NOMO-1 treated with dmso at 0.1 percent for 144 hours (cell line): ENCODE measurements at regions not wholly inside any gene's neighbourhood (a gene's known extent, or its start where the extent isn't known, plus 50 kb on each side); places are given as distances from the start of the nearest gene placed in this dataset.

Experiments
- DNase-seq: peaks from one replicate; lab custom pipeline; 2025; ENCODE audit not compliant: unreplicated experiment; lab: John Stamatoyannopoulos, UW

DNA sequence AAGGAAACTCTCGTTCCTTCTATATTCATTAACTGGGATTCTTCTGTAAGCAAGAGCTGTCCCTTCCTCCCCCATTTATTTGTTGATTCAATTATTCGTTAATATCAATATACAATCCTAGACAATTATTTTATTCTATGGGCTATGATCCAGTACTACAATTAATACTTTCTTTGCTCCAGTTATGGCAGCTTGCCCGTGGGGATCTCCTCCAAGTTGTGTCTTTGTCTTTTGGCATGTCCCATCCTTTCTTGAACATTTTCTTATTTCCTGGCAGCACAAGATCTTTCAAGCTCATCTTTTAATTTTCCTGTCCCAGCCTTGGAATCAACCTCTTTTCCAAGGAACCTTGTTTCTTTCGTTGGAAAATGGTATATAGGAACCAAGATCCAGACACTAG lies 249.3 kb downstream of the GAS1 start:
- DNase-seq, result no peak

DNA sequence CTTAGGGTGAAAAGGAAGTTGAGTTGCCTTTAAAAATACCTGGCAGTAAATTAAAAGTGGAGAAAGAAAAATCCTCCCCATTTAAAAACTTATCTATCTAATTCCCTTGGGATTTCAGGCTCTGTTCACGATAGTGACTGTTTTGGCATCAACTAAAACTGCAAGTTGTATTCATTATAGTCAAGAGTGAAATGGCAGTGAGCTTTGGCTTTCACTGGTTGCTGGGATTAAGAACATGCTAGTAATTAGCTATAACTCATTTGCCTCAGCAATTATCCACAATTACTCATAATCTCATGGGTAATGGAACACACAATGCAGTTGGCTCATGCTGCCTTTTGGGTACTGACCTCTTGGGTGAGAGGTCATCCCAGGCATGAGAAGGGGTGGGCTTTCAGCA lies 250.1 kb downstream of the GAS1 start:
- no peak for DNase-seq

DNA sequence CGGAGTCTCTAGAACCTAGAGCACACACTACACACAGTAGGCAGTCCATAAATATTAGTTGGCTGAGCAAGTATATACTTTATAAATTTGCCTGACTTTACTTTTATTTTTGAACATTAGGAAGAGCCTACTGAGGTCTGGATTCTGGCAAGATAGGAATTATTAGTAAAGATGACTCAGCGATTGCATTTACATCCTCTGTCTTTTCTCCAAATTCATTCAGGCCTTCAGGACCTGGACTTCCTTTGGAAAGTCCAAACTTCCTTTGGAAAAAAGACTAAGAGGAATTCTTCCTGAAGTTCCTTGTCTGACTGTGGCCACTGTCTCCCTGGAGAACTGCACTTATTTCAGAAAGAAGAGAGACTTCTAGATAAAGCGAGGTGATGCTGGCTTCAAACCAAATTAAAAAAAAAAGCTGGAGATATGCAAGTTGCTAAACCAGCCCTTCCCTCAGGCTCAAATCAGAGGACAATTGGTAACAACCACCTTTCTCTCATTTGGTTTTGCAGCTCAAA lies 251.3 kb downstream of the GAS1 start:
- DNase-seq, result no peak

DNA sequence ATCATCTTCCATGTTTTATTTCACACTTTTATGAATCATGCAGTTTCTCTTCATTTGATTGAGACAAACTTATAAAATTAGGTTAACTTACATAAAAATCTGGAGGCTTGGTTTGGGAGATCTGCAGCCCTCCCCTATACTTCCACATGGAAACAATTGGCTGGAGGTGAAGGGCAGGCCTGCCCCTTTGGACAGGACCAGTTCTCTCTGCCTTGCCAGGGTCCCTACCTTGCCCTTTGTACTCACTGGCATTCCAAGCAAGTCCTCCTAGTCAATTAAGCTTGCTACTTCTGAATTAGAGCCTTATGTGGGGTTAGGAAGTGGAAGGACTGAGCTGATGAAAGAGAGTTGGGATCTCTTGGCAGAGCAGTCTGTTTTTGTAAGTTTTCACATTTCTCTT lies 257.3 kb downstream of the GAS1 start:
- DNase-seq, result no peak

DNA sequence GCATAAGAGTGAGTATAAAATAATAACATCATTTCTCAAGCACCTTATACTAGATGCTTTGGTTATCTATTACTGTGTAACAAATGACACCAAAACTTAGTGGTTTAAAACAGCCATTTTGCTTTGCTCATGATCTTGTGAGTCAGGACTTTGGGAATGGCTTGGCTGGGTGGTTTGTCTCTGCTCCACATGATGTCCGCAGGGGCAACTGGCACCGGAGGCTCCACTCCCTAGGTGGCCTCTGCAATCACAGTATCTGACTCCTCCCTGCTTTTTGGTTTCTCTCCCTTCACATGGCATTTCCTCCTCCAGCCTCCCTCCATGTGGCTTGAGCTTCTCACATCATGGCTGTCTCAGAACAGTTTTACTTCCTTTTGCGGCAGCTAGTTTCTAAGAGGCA lies 259.5 kb downstream of the GAS1 start:
- DNase-seq, result no peak

DNA sequence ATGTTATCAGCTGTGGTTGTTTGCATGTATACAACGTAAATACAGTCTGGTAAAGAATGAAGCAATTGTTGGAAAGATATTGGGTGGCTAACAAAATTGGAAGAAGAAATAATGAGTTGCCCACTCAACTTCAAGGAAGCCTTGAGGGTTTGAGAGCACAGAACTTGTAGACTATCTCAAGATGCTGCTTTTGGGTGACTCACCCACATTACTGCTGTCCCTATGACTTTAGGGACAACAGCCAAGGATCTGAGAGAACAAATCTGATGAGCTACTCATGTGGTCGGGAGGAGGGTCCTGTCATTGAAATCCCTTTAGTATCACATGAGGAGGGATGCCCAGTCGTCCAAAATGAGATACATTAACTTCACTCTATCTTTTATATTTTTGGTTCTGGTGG lies 261.8 kb downstream of the GAS1 start:
- no peak for DNase-seq

DNA sequence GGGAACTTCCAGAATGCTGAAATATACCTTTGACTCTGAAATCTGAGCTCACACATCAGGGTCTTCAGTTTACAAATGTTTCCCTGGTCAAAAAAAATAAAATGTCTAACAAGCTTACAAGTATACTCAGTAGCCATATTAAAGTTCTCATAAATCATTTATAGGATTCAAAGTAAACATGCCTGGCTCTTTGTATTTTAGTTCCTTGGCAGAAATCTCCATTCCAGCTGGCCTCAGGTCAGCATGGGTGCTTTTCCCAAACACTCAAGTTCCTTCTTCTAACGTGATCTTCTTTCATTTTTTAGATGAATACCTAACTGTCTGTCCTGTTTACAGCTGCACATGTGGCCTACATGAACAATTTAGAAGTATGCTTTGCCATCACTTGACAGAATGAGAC lies 263.2 kb downstream of the GAS1 start:
- no peak for DNase-seq

DNA sequence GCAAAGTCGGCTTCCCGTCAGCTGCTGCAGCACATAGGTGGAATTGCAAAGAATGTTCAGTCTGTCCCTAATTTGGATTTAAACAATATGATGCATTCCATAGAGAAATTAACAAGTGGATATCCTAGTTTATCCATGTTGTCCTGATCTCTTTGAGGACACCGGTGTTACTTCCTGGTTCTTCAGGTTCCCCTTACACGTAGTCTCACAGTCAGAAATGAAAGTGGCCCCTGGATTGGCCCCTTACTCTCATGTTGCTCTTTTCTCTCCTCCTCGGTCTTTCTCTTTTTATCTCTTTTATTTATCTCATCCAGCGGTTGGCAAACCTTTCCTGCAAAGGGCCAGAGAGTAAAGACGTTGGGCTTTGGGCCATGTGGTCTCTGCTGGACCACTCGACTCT lies 265.1 kb downstream of the GAS1 start:
- DNase-seq, result no peak

DNA sequence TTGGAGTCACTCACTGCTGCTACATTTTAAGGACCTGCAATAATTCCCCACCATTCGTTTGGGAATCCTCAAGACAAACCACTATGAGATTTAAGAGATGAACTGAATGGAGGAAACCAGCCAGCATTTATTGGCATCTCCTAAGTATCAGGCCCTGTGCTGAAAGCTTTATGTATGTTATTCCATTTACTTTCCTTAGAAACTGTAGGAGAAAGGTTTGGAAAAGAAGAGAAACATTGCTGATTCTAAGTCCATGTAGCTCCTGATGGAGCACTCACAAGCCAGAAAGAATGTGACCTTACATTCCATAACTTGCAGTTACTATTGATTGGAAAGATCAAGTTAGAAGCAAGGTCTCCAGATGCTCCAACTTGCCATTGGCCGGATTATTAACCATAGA lies 267.4 kb downstream of the GAS1 start:
- DNase-seq, result no peak

DNA sequence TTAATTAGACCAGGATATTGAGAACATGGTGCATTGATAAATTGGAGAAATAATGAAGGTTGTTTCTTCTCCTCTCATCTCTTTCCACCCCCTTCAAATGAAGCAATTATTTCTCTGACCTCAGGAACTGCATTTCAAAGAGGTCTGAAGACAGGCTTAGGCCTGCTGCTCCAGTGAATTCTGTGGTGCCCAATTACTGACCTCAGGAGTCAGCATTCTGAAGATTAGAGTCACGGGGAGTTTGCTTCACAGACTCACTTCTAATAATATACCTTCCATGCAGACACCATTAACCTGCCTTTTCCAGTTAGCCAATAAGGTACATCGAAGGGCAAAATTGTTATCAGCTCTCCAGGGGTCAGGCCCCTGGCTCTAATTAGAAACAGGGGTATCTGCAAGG lies 270.9 kb downstream of the GAS1 start:
- no peak for DNase-seq

DNA sequence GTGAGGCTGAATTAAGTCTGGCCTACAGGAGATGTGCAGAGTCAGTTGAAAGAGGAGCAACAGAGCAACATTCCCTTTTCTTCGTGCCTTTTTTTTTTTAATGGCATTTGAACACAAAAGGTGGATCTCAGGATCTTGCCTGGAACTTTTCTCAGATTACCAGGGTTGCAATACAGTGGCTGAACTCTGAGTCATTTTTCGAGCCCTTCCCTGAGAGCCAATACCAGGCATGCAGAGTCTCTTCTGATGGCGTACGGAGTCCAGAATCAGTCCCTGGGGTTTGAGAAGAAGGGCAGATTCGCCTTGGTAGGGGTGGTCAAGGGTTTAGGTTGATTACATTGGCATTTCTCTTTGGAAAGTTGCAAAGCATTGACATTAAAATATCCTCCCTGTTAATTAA lies 271.5 kb downstream of the GAS1 start:
- DNase-seq, result no peak

DNA sequence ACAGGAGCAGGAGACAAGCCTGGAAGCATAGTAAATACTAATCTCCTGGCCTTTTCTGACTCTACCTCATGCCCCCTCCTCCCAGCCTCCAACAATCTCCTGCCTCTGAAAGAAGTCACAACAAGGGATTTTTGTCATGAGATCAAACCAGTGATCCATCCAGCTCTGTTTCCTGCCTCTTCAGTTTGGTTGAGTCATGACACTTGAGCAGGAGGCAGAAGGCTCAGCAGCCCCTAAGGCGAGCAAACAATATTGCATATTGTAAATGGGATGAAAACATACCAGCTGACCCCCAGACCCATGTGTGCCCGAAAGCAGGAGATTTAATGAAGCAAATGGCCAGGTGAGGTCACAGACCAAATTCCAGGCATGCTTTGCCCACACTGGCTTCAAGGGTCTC lies 272.8 kb downstream of the GAS1 start:
- DNase-seq, result no peak

DNA sequence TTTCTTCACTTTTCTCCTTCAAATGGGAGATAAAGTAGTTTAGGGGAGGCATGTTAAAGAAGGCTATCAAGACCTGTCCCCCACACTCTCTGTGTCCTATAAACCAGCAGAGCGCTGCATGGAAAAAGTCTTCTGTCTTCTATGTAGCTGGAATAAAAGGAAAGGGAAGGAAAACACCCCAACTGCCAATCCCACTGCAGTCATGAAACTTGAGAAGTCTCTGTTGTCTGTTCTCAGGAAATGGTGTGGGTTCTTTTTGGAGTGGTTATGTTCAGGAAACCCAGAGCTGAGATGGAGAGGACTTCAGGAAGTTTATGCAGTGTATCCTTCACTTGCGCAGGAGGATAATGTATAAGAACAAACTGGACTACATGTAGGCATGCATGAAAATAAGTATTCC lies 274.3 kb downstream of the GAS1 start:
- no peak for DNase-seq

DNA sequence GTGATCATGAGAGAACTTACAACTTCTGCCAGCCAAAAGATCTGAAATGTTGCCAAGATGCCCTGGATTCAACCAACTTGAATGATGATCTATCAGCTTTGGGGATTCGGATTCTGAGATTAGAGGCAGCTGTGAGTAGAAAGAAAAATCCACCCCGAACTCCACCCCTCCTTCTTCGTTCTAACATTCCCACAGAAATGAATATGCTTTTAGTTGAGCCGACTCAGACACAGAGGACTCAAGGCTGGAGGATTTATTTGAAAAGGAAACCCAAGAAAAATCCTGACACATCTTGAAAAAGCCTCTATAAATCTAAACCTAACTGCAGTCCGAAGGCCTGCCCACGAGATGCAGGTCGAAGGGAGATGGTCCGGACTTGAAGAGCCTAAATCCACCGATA lies 275.0 kb downstream of the GAS1 start:
- no peak for DNase-seq

DNA sequence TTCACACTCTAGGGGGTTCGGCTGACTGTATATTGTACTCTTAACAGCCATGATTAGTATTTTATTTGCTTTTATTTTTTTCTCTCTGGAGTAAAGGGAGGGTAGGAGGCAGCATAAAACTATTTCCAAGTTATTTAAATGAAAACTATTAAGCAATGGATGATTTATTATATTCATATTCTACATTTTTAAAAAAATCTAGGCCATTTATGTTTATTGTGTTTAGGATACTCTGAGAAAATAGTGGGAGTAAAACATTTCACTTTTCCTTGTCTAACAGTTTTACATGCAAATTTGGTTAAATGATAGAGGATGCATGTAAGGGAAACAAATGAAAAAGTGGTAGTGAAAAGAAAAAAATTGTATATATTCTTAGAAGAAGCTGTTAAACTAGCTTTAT lies 276.3 kb downstream of the GAS1 start:
- DNase-seq, result no peak

DNA sequence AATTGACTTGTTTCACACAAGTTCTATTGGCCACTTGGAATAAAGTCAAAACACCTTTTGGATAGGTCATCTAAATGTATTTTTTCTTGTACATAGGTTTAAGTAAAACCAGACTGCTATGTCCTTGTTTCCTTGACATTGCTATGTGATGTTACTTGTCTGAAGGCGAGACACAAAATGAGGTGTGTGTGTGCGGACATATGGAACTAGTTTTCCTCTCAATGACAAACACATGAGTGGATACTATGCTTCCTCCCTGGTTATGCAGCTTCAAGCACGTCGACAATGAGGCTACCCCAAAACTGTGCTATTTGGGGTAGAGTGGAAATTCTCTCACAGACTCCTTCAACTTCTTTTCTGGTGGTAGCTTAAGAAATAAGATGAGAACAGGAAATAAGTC lies 276.8 kb downstream of the GAS1 start:
- DNase-seq, result no peak

DNA sequence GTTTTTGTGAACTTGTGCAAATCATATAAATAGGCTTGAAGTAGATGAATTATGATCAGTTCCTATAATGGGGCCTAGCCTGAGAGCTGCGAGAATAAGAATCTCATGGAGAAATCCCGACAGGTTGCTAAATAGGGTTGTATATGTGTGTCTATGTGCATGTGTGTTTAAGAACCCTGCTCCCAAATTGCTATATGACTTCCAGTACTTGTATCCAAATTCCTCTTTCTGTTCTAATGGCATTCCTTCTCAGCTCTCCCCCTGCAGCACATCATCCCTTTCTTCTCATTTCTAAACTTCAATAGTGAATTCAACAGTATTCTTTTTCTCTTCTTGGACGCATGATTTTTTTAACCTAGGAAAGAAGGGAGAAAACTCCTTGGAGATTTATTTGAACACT lies 277.2 kb downstream of the GAS1 start:
- DNase-seq, result no peak

DNA sequence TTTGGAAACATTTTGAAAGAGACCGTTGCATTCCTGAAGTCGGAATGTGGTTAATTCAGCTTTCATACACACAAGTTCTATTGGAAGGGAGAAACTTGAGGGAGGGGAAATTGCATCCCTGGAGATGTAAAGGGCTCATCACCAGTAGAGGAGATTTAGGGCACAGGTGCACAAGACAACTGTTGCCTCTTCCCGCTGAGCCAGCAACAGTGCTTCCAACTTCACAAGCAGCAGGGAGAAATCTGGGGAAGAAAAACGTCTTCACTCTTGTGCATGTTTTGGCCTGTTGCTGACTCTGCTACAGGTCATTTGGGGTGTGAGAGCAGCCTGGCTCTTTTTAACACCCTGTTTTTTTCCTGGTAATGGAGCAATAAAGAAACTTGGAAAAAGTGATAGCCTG lies 277.9 kb downstream of the GAS1 start:
- no peak for DNase-seq

DNA sequence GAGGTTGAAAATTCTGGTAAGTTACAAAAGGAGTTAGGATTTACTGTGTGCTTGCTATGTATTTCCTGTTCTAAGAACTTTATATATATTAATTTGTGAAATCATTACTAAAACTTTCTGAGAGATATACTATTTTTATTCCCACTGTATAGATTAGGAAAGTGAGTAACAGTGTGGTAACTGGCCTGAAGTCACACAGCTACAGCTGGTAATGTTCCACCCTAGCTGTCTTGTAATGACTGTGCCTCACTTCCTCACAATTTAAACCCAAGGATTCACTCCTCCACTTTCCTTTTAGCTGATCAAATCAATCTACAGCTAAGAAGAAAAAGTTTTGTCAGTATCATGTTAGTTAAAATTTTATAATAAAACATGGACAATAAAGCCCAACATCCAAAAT lies 278.8 kb downstream of the GAS1 start:
- DNase-seq, result no peak

DNA sequence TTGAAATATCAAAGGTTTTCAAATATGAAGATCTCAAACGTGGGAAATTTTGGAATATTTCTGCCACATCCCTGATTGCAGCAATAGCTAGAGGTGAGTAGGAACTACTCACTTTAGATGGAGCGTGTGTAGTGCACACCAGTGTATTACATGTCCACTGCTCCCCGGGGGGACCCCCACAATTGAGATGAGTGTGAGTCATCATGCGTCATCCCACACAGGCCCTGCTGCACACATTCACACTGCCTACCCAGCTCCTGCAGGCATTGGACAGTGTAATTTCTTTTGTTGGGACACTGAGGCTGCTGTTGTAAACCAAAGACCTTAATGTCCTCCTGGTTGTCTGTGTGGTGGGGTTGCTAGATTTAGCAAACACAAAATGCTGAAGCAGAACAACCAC lies 280.0 kb downstream of the GAS1 start:
- no peak for DNase-seq

DNA sequence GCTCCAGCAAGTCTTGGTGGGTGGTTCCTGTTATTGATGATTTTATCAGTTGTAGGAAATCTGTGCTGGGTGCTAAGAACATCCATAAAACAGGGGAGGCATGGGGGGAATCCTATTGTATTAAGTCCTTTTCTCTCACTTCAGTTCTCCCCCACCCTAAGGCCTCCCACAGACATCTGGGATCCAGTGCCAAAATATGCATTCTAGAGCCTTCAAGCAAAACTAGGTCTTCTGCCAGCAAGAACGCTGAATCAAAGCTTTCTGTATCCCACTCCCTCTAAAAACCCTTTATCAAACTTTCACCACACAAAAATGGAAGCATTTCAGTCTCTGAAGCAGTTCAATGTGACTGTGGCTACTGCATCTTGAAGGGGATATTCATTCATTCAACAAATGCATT lies 281.9 kb downstream of the GAS1 start:
- DNase-seq, result no peak

DNA sequence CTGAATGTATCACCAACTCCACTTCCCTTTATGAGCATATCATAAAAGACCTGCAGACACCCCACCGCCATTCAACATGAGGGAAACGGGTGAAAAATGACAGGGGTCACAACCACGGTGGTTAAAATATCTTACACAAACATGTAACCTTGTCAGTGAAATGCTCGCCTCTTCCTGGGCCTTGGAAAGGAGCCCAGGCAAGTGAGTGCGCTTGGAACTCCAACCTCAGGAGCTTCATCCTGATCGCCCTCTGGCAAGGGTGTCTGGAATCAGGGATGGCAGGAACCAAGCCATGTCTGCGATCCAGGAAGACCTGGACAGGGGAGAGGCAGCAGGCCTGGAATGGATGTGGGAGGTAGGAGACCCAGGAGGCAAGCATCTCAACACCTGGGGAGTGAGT lies 282.7 kb downstream of the GAS1 start:
- no peak for DNase-seq

DNA sequence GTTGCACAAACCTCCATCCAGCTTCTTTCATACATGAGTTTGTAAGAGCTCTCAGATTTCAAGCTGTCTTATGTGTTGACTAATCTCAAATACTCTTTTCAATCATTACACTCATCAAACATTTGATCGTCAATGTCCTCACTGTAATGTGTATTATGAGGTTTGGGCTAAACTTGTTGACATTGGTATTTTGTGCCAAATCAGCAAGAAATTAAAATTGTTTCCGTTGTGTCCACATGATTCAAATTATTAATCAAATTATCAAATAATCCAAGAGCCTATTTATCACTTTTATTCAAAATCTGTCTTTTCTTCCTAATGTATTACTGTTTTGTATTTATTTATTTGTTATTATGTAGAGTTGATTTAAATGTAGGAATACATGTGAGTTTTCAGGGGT lies 283.4 kb downstream of the GAS1 start:
- DNase-seq, result no peak

DNA sequence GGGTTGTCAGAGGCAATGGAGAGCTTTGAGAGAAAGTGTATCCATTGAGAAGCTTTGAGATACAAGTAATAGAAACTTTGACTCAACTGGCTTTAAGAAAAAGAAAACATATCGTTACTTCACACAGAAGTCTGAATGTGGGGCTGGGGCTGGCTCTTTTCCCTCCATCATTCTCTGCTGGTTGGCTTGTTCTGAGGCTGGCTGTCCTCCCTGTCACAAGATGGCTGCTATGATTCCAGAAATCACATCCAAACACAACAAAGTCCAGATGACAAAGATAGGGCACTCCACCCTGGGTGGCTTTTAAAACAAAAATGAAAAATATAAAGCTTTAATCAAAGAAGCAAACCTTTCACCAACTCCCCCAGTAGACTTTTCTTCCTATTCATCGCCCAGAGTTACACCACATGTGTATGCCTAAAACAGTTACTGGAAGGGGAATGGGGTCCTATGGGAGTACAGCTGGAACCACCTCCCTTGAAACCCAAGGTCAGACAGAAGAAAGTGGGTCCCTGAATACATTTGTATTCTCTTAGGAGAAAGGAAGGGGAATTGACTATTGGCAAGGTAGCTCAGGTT lies 284.3 kb downstream of the GAS1 start:
- DNase-seq, result no peak
